Vagina (tissue), 2 donors: ENCODE measurements at regions not wholly inside any gene's neighbourhood (a gene's known extent, or its start where the extent isn't known, plus 50 kb on each side); places are given as distances from the start of the nearest gene placed in this dataset.

Experiments
- DNase-seq, 2 donors: peaks; one replicate each; pipeline ENCODE4 v3.0.0-alpha.2; 2017; ENCODE audit errors: extremely low spot score in 2 of 2
- H3K27ac ChIP-seq: fragments of 200-600 bp; sonication (generic); one replicate; pipeline ENCODE4 v1.5.1; 2019
- H3K27me3 ChIP-seq: fragments of 200-600 bp; sonication (generic); one replicate; pipeline ENCODE4 v1.5.1; 2019
- H3K36me3 ChIP-seq, 2 donors: fragments of 200-600 bp; sonication (generic); one replicate each; pipeline ENCODE4 v1.5.1; 2017 to 2019
- H3K4me1 ChIP-seq: fragments of 200-600 bp; sonication (generic); one replicate; pipeline ENCODE4 v1.5.1; 2019
- H3K4me3 ChIP-seq, 2 donors: fragments of 200-600 bp; sonication (generic); 1 replicate in 1 of 2; 2 replicates in 1 of 2; pipeline ENCODE4 v1.5.1; 2016 to 2019
- H3K9me3 ChIP-seq: fragments of 200-600 bp; sonication (generic); one replicate; pipeline ENCODE4 v1.5.1; 2019
- POLR2A ChIP-seq, 2 donors: fragments of 450-650 bp; IDR thresholded peaks; one replicate each; pipeline ENCODE4 v1.6.1; 2017; ENCODE audit warnings: antibody characterized with exemption in 2 of 2, mild to moderate bottlenecking in 2 of 2, moderate library complexity in 2 of 2
- POLR2AphosphoS5 ChIP-seq, 2 donors: sonication (generic); formaldehyde crosslinking; IDR thresholded peaks; one replicate each; pipeline ENCODE4 v1.9.0; 2017; ENCODE audit warnings: antibody characterized with exemption in 2 of 2, mild to moderate bottlenecking in 2 of 2, low read depth in 1 of 2; ENCODE audit not compliant: insufficient read depth in 1 of 2
- intact Hi-C: fragments of 100-400 bp; cut with DNase I; formaldehyde crosslinking; loops from one replicate; pipeline ENCODE4 v1.15.1; 2023
- TF ChIP-seq, protein P1 (sequence below), 3 experiments: fragments of 450-650 bp in 2 of 3; fragments of 200-600 bp in 1 of 3; sonication (generic) in 1 of 3; IDR thresholded peaks; one replicate each; pipeline ENCODE4 v1.5.1; 2017 to 2019; ENCODE audit warnings: antibody characterized with exemption in 3 of 3, mild to moderate bottlenecking in 2 of 3, moderate library complexity in 2 of 3

- Histone ChIP-seq H3K27ac (no peak overlapping the region), H3K27me3 (no peaks in the 10 kb centered on the region), H3K4me3 (no peak overlapping the region), H3K4me1 (peaks cover 6% of the 10 kb centered on the region), H3K36me3 (no peaks in the 10 kb centered on the region), H3K9me3 (no peaks in the 10 kb centered on the region)
- TF ChIP-seq, protein P1, sequence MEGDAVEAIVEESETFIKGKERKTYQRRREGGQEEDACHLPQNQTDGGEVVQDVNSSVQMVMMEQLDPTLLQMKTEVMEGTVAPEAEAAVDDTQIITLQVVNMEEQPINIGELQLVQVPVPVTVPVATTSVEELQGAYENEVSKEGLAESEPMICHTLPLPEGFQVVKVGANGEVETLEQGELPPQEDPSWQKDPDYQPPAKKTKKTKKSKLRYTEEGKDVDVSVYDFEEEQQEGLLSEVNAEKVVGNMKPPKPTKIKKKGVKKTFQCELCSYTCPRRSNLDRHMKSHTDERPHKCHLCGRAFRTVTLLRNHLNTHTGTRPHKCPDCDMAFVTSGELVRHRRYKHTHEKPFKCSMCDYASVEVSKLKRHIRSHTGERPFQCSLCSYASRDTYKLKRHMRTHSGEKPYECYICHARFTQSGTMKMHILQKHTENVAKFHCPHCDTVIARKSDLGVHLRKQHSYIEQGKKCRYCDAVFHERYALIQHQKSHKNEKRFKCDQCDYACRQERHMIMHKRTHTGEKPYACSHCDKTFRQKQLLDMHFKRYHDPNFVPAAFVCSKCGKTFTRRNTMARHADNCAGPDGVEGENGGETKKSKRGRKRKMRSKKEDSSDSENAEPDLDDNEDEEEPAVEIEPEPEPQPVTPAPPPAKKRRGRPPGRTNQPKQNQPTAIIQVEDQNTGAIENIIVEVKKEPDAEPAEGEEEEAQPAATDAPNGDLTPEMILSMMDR (IDR thresholded peaks at IDR 0.05): no peak
- TF ChIP-seq POLR2AphosphoS5 (IDR thresholded peaks at IDR 0.05; ENCODE audit: insufficient read depth in 1 of 2, low read depth in 1 of 2): no peak
- TF ChIP-seq POLR2A (IDR thresholded peaks at IDR 0.05): no peak
- no peak for DNase-seq
- intact Hi-C loops: loop anchor here (10.0 kb wide), 3 partner anchors 215 to 325 kb away; no protein-coding TSS in a partner anchor
Measured at GRCh38 chr14:32259368-32260013, 56.4 kb upstream of the RNU6-8 start.

DNA sequence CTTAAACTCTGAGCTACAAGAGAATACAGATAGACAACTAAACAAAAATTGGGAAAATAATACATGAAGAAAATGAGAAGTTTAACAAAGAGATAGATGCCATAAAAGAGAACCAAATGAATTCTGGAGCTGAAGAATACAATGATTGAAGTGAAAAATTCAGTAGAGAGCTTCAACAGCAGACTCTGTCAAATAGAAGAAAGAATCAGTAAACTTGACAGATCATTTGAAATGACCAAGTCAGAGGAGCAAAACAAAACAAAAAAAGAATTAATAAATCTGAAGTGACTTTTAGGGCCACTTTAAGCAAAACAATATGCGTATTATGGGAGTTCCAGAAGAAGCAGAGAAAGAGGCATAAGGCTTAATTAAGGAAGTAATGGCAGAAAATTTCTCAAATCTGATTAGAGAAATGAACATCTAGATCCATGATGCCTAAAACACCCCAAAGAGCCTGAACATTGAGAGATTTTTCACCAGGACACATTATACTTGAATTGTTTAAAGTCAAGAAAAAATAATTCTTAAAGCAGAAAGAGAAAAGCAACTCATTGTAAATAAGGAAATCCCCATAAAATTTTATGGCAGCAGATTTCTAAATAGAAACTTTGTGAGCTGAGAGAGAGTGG is 61.0 kb upstream of the RNU6-8 start:
- intact Hi-C loops: no loop called here
- no peak for DNase-seq
- Histone ChIP-seq H3K27ac (no peak overlapping the region), H3K4me1 (no peaks in the 10 kb centered on the region), H3K36me3 (no peaks in the 10 kb centered on the region), H3K9me3 (no peaks in the 10 kb centered on the region), H3K4me3 (no peak overlapping the region), H3K27me3 (no peaks in the 10 kb centered on the region)
- TF ChIP-seq POLR2AphosphoS5 (IDR thresholded peaks at IDR 0.05; ENCODE audit: insufficient read depth in 1 of 2, low read depth in 1 of 2) (no peak), POLR2A (IDR thresholded peaks at IDR 0.05) (no peak)
- TF ChIP-seq, protein P1 (IDR thresholded peaks at IDR 0.05): no peak

GRCh38 chr14:32265584-32265983 is 62.5 kb upstream of the RNU6-8 start:
- TF ChIP-seq, protein P1 (IDR thresholded peaks at IDR 0.05): no peak
- H3K4me3 ChIP-seq: no peak overlapping the region

GRCh38 chr14:32277998-32278397 is 51.1 kb upstream of the AKAP6 start:
- no peaks in the 10 kb centered on the region for H3K9me3 ChIP-seq
- intact Hi-C loops: no loop called here
- DNase-seq: no peak
- TF ChIP-seq POLR2A (IDR thresholded peaks at IDR 0.05) (no peak), POLR2AphosphoS5 (IDR thresholded peaks at IDR 0.05; ENCODE audit: insufficient read depth in 1 of 2, low read depth in 1 of 2) (no peak)
- TF ChIP-seq, protein P1 (IDR thresholded peaks at IDR 0.05): no peak
- no peaks in the 10 kb centered on the region for H3K36me3 ChIP-seq
- no peaks in the 10 kb centered on the region for H3K27me3 ChIP-seq
- H3K27ac ChIP-seq: no peak overlapping the region
- H3K4me3 ChIP-seq: no peak overlapping the region
- no peaks in the 10 kb centered on the region for H3K4me1 ChIP-seq

More at GRCh38 chr14:32265584-32265983, 62.5 kb upstream of the RNU6-8 start:
- H3K27ac ChIP-seq: no peak overlapping the region
- no peaks in the 10 kb centered on the region for H3K9me3 ChIP-seq
- intact Hi-C loops: no loop called here
- H3K27me3 ChIP-seq: no peaks in the 10 kb centered on the region
- no peaks in the 10 kb centered on the region for H3K36me3 ChIP-seq
- no peaks in the 10 kb centered on the region for H3K4me1 ChIP-seq
- no peak for DNase-seq
